ENCODE measurements at regions not wholly inside any gene's neighbourhood (a gene's known extent, or its start where the extent isn't known, plus 50 kb on each side); places are given as distances from the start of the nearest gene placed in this dataset.
"Not testable (repeated sequence)": the region's sequence is repeated elsewhere in the genome, so short reads cannot be mapped to it uniquely, and the experiment has no call there.

DNA sequence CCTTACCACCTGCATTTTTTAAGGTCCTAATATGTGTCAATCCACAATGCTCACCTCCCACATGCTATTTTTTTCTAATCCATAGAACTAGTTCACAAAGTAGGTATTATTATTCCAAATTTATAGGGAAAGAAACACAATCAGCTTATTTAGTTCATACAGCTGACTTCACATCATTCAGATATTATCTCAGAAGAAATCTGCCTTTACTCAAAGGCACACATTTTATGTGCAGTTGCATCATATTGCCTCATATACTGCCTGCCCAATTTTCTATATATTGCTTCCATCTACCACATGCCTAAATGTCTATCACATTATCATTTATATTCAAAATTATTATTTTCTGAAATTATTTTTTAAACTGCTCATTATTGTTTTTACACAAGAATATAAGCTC lies 88.7 kb upstream of the LUZP2 start:
- DNase-seq (ENCODE audit: low read depth), result no peak
- H3K4me3 ChIP-seq (ENCODE audit: low read depth, low read length), result no peak overlapping the region
- no peak for TF ChIP-seq CTCF (IDR thresholded peaks at IDR 0.05; ENCODE audit: insufficient read depth, low read depth, low read length, missing control alignments)

DNA sequence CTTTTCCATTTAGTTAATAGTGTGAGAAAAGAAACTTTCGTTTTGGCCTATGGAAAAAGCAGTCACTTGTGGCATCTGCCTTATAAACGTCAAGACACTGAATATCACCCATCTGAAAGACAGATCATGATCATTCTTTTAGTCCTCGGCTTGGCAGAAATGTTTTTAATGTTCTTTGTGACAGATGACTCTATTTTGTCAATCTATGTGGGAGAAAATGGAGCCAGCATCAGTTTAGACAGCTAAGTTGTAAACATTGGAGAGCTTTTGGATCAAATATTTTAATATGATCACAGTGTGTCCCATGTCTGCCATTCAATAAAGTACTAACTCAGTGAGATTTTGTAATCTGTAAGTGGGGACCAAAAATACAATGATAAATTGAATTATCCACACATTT lies 85.1 kb upstream of the LUZP2 start:
- no peak for DNase-seq (ENCODE audit: low read depth)
- no peak for TF ChIP-seq CTCF (IDR thresholded peaks at IDR 0.05; ENCODE audit: insufficient read depth, low read depth, low read length, missing control alignments)
- no peak overlapping the region for H3K4me3 ChIP-seq (ENCODE audit: low read depth, low read length)

- no peak for TF ChIP-seq CTCF (IDR thresholded peaks at IDR 0.05; ENCODE audit: insufficient read depth, low read depth, low read length, missing control alignments)
- H3K4me3 ChIP-seq (ENCODE audit: low read depth, low read length), result no peak overlapping the region
- no peak for DNase-seq (ENCODE audit: low read depth)
Observed at GRCh38 chr11:24412722-24413121, 84.1 kb upstream of the LUZP2 start.

- no peak overlapping the region for H3K4me3 ChIP-seq (ENCODE audit: low read depth, low read length)
- no peak for TF ChIP-seq CTCF (IDR thresholded peaks at IDR 0.05; ENCODE audit: insufficient read depth, low read depth, low read length, missing control alignments)
- no peak for DNase-seq (ENCODE audit: low read depth)
Observed at GRCh38 chr11:24413391-24413790, 83.5 kb upstream of the LUZP2 start.

DNA sequence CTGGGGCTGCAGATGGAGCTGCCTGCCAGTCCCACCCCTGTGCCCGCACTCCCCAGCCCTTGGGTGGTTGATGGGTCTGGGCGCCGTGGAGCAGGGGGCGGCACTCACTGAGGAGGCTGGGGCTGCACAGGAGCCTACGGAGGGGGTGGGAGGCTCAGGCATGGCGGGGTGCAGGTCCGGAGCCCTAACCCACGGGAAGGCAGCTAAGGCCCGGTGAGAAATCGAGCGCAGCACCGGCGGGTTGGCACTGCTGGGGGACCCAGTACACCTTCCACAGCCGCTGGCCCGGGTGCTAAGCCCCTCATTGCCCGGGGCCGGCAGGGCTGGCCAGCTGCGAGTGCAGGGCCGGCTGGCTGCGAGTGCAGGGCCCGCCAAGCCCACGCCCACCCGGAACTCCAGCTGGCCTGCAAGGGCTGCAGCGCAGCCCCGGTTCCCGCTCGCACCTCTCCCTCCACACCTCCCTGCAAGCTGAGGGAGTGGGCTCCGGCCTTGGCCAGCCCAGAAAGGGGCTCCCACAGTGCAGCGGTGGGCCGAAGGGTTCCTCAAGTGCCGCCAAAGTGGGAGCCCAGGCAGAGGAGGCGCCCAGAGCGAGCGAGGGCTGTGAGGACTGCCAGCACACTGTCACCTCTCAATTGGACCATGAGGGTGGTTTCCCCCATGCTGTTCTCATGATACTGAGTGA lies 80.8 kb upstream of the LUZP2 start:
- H3K4me3 ChIP-seq (ENCODE audit: low read depth, low read length); DNase-seq (ENCODE audit: low read depth): not testable (repeated sequence)

DNA sequence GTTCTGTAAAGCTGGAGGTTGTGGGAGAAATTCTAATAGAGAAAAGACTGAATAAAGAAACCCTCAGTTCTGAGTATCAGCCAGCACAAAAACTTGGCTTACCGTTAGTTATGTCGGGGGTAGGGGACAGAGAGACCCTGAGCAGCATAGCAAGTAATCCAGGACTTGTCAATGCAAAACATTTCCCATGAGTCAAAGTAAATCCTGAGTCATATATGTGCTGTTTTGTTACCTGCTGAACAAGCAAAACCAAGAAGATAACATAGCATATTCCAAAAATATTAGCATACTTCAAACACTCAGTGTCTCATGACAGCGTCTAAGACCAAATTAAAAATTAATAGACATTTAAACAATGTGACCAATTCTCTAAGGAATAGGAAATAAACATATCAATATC lies 75.1 kb upstream of the LUZP2 start:
- no peak for DNase-seq (ENCODE audit: low read depth)
- TF ChIP-seq CTCF (IDR thresholded peaks at IDR 0.05; ENCODE audit: insufficient read depth, low read depth, low read length, missing control alignments), result no peak
- no peak overlapping the region for H3K4me3 ChIP-seq (ENCODE audit: low read depth, low read length)

GRCh38 chr11:24422376-24422775 lies 74.5 kb upstream of the LUZP2 start:
- no peak for TF ChIP-seq CTCF (IDR thresholded peaks at IDR 0.05; ENCODE audit: insufficient read depth, low read depth, low read length, missing control alignments)
- DNase-seq (ENCODE audit: low read depth), result no peak
- no peak overlapping the region for H3K4me3 ChIP-seq (ENCODE audit: low read depth, low read length)

All from GM12865 (cell line).